PC-3 (cell line): ENCODE measurements at regions not wholly inside any gene's neighbourhood (a gene's known extent, or its start where the extent isn't known, plus 50 kb on each side); places are given as distances from the start of the nearest gene placed in this dataset.
"Not testable (repeated sequence)": the region's sequence is repeated elsewhere in the genome, so short reads cannot be mapped to it uniquely, and the experiment has no call there.

ENCODE experiments used
- ATAC-seq: fragments of 200-7000 bp; cut with Tn5 transposase; 2 replicates; pipeline ENCODE4 v1.9.1; 2020; ENCODE audit warnings: mild to moderate bottlenecking, moderate library complexity
- BruUV-seq: library from RNA; stranded (reverse); fragments of 400-500 nt; replicated peaks from 2 replicates; lab custom pipeline; 2021; lab: Mats Ljungman, UMichigan
- CTCF ChIA-PET: fragments of 300-600 bp; sonication (Branson Sonifier 250); formaldehyde crosslinking; loops from one replicate; lab custom pipeline; 2022; ENCODE audit warnings: antibody characterized with exemption; lab: Charles Lee
- POLR2A ChIA-PET: fragments of 300-600 bp; sonication (Branson Sonifier 250); formaldehyde crosslinking; loops from one replicate; lab custom pipeline; 2022; ENCODE audit warnings: antibody characterized with exemption; ENCODE audit not compliant: unreplicated experiment; lab: Charles Lee
- DNase-seq: peaks from one replicate; pipeline ENCODE4 v3.0.0-alpha.2; 2015
- H2AFZ ChIP-seq: fragments of 300-600 bp; sonication (generic); 2 replicates; pipeline ENCODE4 v1.6.0; 2016; ENCODE audit warnings: antibody characterized with exemption, low read length
- H3F3A ChIP-seq: fragments of 300-600 bp; sonication (generic); one replicate; pipeline ENCODE4 v1.6.0; 2017; ENCODE audit warnings: antibody characterized with exemption, low read length, control low read depth, mild to moderate bottlenecking; ENCODE audit not compliant: unreplicated experiment
- H3K27ac ChIP-seq: fragments of 300-600 bp; sonication (generic); 2 replicates; pipeline ENCODE4 v1.5.1; 2016; ENCODE audit warnings: mild to moderate bottlenecking, low read length
- H3K27me3 ChIP-seq: fragments of 300-600 bp; sonication (generic); 2 replicates; pipeline ENCODE4 v1.6.1; 2016; ENCODE audit warnings: low read length, mixed read lengths
- H3K36me3 ChIP-seq: fragments of 300-600 bp; sonication (generic); 2 replicates; pipeline ENCODE4 v1.6.1; 2016; ENCODE audit warnings: low read depth, mixed run types, low read length, mixed read lengths
- H3K4me1 ChIP-seq: fragments of 300-600 bp; sonication (generic); 2 replicates; pipeline ENCODE4 v1.5.1; 2016; ENCODE audit warnings: low read length; ENCODE audit not compliant: insufficient read depth
- H3K4me2 ChIP-seq: fragments of 300-600 bp; sonication (generic); 2 replicates; pipeline ENCODE4 v1.6.0; 2016; ENCODE audit warnings: low read length
- H3K4me3 ChIP-seq: fragments of 300-600 bp; sonication (generic); 2 replicates; pipeline ENCODE4 v1.5.1; 2016; ENCODE audit warnings: mild to moderate bottlenecking, low read length, mixed read lengths
- H3K79me2 ChIP-seq: fragments of 300-600 bp; sonication (generic); 2 replicates; pipeline ENCODE4 v1.6.1; 2017; ENCODE audit warnings: low read length, mixed read lengths
- H3K9ac ChIP-seq: fragments of 300-600 bp; sonication (generic); 2 replicates; pipeline ENCODE4 v1.6.0; 2016; ENCODE audit warnings: mild to moderate bottlenecking, low read length
- H3K9me2 ChIP-seq: fragments of 300-600 bp; sonication (generic); replicated peaks from 2 replicates; pipeline ENCODE4 v1.6.1; 2016; ENCODE audit warnings: mixed run types, low read length, mixed read lengths
- H3K9me3 ChIP-seq: fragments of 300-600 bp; sonication (generic); 2 replicates; pipeline ENCODE4 v1.6.1; 2016; ENCODE audit warnings: low read length, mixed read lengths
- H4K20me1 ChIP-seq: fragments of 300-600 bp; sonication (generic); 2 replicates; pipeline ENCODE4 v1.6.1; 2016; ENCODE audit warnings: low read length, mixed read lengths
- CTCF ChIP-seq: fragments of 300-600 bp; sonication (generic); conservative IDR thresholded peaks from 2 replicates; pipeline ENCODE4 v1.5.1; 2017; ENCODE audit warnings: antibody characterized with exemption, low read depth, mild to moderate bottlenecking, low read length
- EZH2 ChIP-seq: fragments of 300-600 bp; sonication (generic); IDR thresholded peaks from one replicate; pipeline ENCODE4 v1.6.1; 2017; ENCODE audit warnings: antibody characterized with exemption, mild to moderate bottlenecking, low read length; ENCODE audit not compliant: unreplicated experiment
- EZH2phosphoT487 ChIP-seq: fragments of 300-600 bp; sonication (generic); IDR thresholded peaks from 2 replicates; pipeline ENCODE4 v1.6.1; 2018; ENCODE audit warnings: mild to moderate bottlenecking, antibody characterized with exemption, low read length, borderline replicate concordance
- intact Hi-C: fragments of 100-400 bp; cut with micrococcal nuclease; formaldehyde crosslinking; loops from 2 replicates; pipeline ENCODE4 v1.9.0; 2023

GRCh38 chr2:225748609-225749008, 349.1 kb downstream of the NYAP2 start:
- ChIA-PET POLR2A (no interaction called here), CTCF (no interaction called here)
- TF ChIP-seq CTCF (no peak), EZH2 (no peak), EZH2phosphoT487 (no peak)
- intact Hi-C loops: no loop called here
- Histone ChIP-seq H4K20me1 (no peaks in the 10 kb centered on the region), H3K36me3 (no peaks in the 10 kb centered on the region), H3K9me2 (no peaks in the 10 kb centered on the region), H3F3A (no peaks in the 10 kb centered on the region), H3K4me1 (no peaks in the 10 kb centered on the region), H3K4me3 (no peak overlapping the region), H3K27me3 (no peaks in the 10 kb centered on the region), H3K9me3 (no peaks in the 10 kb centered on the region), H3K9ac (no peak overlapping the region), H2AFZ (no peak overlapping the region), H3K27ac (no peak overlapping the region), H3K79me2 (no peaks in the 10 kb centered on the region), H3K4me2 (no peak overlapping the region)
- no peak for ATAC-seq
- no TSS peak for BruUV-seq
- no peak for DNase-seq

GRCh38 chr2:225743996-225744395, 344.5 kb downstream of the NYAP2 start:
- H3K9me3 ChIP-seq, H2AFZ ChIP-seq, H3K79me2 ChIP-seq, H3F3A ChIP-seq, H3K9me2 ChIP-seq, H3K4me3 ChIP-seq, H3K4me1 ChIP-seq, H3K36me3 ChIP-seq, H3K27me3 ChIP-seq, ATAC-seq, H4K20me1 ChIP-seq, POLR2A ChIA-PET, H3K9ac ChIP-seq, CTCF ChIA-PET, H3K27ac ChIP-seq, DNase-seq, intact Hi-C loops, BruUV-seq, H3K4me2 ChIP-seq: not testable (repeated sequence)

- H3K79me2 ChIP-seq: no peaks in the 10 kb centered on the region
- no TSS peak for BruUV-seq
- ChIA-PET CTCF (no interaction called here), POLR2A (no interaction called here)
- no peak overlapping the region for H3K4me2 ChIP-seq
- H2AFZ ChIP-seq: no peak overlapping the region
- DNase-seq (no peak), ATAC-seq (no peak)
- no peaks in the 10 kb centered on the region for H4K20me1 ChIP-seq
- H3K9me3 ChIP-seq: no peaks in the 10 kb centered on the region
- H3F3A ChIP-seq: no peaks in the 10 kb centered on the region
- no peaks in the 10 kb centered on the region for H3K36me3 ChIP-seq
- no peak overlapping the region for H3K9ac ChIP-seq
- no peak overlapping the region for H3K4me3 ChIP-seq
- intact Hi-C loops: no loop called here
- H3K4me1 ChIP-seq: peaks cover 11% of the 10 kb centered on the region
- no peaks in the 10 kb centered on the region for H3K27me3 ChIP-seq
- no peak overlapping the region for H3K27ac ChIP-seq
- H3K9me2 ChIP-seq: no peaks in the 10 kb centered on the region
- TF ChIP-seq CTCF (no peak), EZH2phosphoT487 (no peak), EZH2 (no peak)
Observed at GRCh38 chr2:225742487-225742886, 343.0 kb downstream of the NYAP2 start.
